Activated CD8-positive, alpha-beta memory T cell treated with anti-CD3 and anti-CD28 coated beads for 24 hours (primary cell): ENCODE measurements at regions not wholly inside any gene's neighbourhood (a gene's known extent, or its start where the extent isn't known, plus 50 kb on each side); places are given as distances from the start of the nearest gene placed in this dataset.

Source experiments
- DNase-seq: peaks from one replicate; pipeline ENCODE4 v3.0.0-alpha.2; 2020

DNA sequence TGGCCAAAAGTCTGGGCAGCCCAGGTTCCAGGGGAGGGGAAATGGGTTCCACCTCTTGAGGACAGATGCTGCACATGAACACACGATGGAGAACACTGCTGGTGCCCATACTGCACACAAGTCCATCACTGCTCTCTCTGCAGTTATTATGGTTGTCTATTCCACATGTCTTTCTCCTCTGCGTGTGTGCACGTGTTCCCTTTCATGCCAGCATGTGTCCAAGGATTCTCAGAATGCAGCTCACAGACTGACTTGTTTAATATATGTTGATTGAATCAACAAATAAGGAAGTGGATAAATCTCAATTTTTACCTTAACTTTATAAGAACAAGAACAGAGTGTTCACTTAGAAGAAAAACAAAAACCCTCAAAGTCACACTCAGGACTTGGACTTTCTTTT lies 158.9 kb downstream of the FNDC1 start:
- DNase-seq, result no peak

DNA sequence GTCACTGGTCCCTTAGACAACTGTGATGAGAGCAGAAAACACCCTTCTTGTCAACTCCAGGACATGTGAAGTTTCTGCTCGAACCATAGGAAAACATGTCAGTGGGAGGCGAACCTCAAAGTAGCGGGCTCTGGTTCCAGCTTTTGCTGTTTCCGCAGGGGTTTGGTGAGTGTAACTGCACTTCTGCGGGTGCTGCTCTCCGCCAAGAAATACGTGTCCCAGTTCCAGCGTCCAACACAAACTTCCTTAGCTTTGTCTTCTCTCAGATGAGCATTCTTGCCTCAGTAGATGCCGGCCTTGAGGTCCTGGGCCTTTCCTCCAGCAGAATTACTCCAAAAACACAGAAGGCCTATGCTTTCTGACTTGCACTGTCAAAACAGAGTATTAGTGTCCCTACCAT lies 156.3 kb downstream of the FNDC1 start:
- DNase-seq, result no peak

DNA sequence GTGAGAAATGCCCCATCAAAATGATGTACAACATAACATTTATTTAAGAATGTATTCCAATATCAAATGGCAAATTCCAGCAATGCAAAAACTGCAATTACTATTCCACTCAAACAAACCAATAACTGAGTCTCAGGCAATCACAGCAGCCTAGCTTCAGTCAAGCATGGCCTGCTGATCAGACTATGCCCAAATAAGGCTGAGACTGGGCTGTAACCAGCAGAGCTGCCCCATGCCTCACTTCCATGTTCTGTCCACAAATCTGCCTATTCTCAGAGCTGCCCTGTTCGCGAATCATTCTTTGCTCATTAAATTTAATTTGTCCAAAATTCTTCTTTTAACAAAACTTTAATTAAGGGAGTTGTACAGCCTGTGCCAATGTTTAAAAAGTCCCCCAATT lies 155.4 kb downstream of the FNDC1 start:
- no peak for DNase-seq
